T-helper 1 cell treated with Interleukin-12 subunit alpha and Interleukin-12 subunit beta and Interleukin-4 antibody, amounts not matched to agents 30 μg/mL and 1 μg/mL, for 36 hours (primary cell): ENCODE measurements at regions not wholly inside any gene's neighbourhood (a gene's known extent, or its start where the extent isn't known, plus 50 kb on each side); places are given as distances from the start of the nearest gene placed in this dataset.

Experiments
- H3K27ac Mint-ChIP-seq: one replicate; pipeline ENCODE4 v1.8.0; 2021; ENCODE audit warnings: mild to moderate bottlenecking, mixed read lengths
- H3K27me3 Mint-ChIP-seq: one replicate; pipeline ENCODE4 v1.8.0; 2021; ENCODE audit warnings: low read depth, mixed read lengths
- H3K36me3 Mint-ChIP-seq: one replicate; pipeline ENCODE4 v1.8.0; 2021; ENCODE audit warnings: low read depth, mixed read lengths
- H3K4me1 Mint-ChIP-seq: one replicate; pipeline ENCODE4 v1.8.0; 2021; ENCODE audit warnings: low read depth, mixed read lengths
- H3K4me3 Mint-ChIP-seq: one replicate; pipeline ENCODE4 v1.8.0; 2021; ENCODE audit warnings: mild to moderate bottlenecking, moderate library complexity, mixed read lengths
- H3K9me3 Mint-ChIP-seq: one replicate; pipeline ENCODE4 v1.8.0; 2021; ENCODE audit warnings: mixed read lengths

DNA sequence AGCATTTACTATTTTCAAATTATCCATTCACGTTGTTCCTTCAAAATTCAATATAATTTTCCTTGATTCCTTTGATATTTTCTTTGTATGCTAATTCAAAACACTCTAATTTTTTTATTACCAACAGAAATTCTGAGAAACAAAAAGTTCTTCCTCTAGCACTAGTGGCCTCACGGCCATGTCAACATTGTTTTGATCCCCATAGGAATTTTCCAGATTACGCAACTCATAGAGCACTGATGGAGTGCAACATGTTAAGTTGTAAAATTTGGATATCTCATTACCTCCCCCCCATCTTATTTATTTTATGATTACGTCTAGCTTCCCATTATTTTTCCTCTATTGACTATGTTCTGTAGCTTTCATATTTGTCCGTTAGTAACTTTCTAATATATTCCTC, 745.3 kb downstream of the TUSC7 start:
- Mint-ChIP-seq H3K27ac (no peak overlapping the region), H3K27me3 (no peaks in the 10 kb centered on the region), H3K4me3 (no peak overlapping the region), H3K36me3 (no peaks in the 10 kb centered on the region), H3K9me3 (no peaks in the 10 kb centered on the region), H3K4me1 (no peaks in the 10 kb centered on the region)

DNA sequence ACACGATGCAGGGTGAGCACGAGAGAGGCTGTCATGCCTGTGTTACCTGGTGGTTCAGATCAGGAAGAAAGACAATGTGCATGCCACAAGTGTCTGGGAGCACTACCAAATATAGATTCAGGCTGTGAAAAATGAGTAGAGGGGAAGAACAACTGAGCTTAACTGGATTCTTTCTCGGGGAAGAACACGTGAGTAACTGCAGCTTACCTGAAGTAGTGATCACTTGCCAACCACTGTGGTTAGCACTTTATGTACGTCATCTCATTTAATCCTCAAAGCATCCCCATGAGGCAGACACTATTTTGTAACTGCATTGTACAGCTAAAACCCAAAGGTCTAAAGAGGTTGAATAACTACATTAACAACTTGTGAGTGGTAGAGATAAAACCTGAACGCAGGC, 746.2 kb downstream of the TUSC7 start:
- H3K36me3 Mint-ChIP-seq: no peaks in the 10 kb centered on the region
- no peaks in the 10 kb centered on the region for H3K4me1 Mint-ChIP-seq
- H3K27me3 Mint-ChIP-seq: no peaks in the 10 kb centered on the region
- H3K4me3 Mint-ChIP-seq: no peak overlapping the region
- no peaks in the 10 kb centered on the region for H3K9me3 Mint-ChIP-seq
- no peak overlapping the region for H3K27ac Mint-ChIP-seq

- Mint-ChIP-seq H3K4me3 (no peak overlapping the region), H3K36me3 (no peaks in the 10 kb centered on the region), H3K4me1 (no peaks in the 10 kb centered on the region), H3K9me3 (no peaks in the 10 kb centered on the region), H3K27me3 (no peaks in the 10 kb centered on the region), H3K27ac (no peak overlapping the region)
Measured at GRCh38 chr3:117463276-117464115, 753.9 kb downstream of the TUSC7 start.

- no peaks in the 10 kb centered on the region for H3K36me3 Mint-ChIP-seq
- no peaks in the 10 kb centered on the region for H3K27me3 Mint-ChIP-seq
- H3K27ac Mint-ChIP-seq: no peak overlapping the region
- no peaks in the 10 kb centered on the region for H3K4me1 Mint-ChIP-seq
- no peak overlapping the region for H3K4me3 Mint-ChIP-seq
- H3K9me3 Mint-ChIP-seq: no peaks in the 10 kb centered on the region
Measured at GRCh38 chr3:117471831-117472230, 762.3 kb downstream of the TUSC7 start.

DNA sequence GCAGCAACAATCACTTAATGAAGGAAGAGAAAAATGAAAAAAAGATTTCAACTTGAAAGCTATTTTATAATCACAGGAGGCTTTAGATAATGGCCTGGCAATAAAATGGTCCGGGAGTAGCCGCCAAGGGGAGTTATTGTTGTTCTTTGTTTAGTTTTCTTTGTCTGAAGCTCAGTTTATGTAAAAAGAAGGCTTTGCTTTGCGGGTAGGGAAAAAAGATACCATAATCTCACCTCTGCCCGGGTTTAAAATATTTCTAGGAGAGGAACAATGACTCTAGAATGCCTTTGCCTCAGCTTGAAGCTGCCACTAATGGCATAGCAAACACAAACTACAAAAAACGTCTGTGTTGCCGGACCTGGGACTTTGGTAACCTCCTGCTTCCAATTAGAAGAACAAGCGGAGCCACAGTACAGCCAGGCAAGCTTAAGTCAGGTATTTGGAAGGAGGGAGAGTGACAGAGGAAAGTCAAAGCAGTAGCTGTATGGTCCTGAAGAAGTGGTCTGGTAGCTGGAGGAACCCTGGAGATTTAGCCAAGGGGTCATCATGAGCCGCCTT, 764.5 kb downstream of the TUSC7 start:
- Mint-ChIP-seq H3K36me3 (no peaks in the 10 kb centered on the region), H3K4me3 (no peak overlapping the region), H3K27ac (no peak overlapping the region), H3K4me1 (no peaks in the 10 kb centered on the region), H3K9me3 (no peaks in the 10 kb centered on the region), H3K27me3 (no peaks in the 10 kb centered on the region)

GRCh38 chr3:117476572-117476971, 767.0 kb downstream of the TUSC7 start:
- Mint-ChIP-seq H3K4me3 (no peak overlapping the region), H3K4me1 (no peaks in the 10 kb centered on the region), H3K27me3 (no peaks in the 10 kb centered on the region), H3K9me3 (no peaks in the 10 kb centered on the region), H3K36me3 (no peaks in the 10 kb centered on the region), H3K27ac (no peak overlapping the region)

DNA sequence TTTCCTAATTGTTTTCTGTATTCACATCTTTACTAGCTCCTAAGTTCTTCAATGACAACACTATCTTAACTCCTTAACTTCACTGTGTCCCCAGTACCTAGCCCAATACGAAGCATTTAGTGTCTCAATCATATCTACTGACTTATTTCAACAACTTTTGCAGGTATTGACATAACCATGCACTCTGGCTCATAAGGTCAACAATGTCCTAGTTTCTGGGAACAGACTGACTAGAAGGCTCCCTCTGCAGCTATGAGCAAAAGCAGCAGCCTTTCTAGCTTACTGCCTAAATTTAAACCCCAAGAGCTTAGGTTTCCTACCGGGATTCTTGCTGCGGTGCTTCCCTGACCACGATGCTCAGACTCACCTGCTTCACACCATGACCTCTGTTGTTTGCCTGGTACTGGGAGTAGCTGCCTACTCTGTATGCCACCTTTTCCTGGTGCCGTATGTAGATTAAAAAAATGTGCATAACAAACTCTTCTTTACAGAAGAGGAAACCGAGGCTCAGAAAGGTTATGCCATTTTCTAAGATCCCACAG, 767.7 kb downstream of the TUSC7 start:
- Mint-ChIP-seq H3K36me3 (no peaks in the 10 kb centered on the region), H3K9me3 (no peaks in the 10 kb centered on the region), H3K27ac (no peak overlapping the region), H3K4me3 (no peak overlapping the region), H3K4me1 (no peaks in the 10 kb centered on the region), H3K27me3 (no peaks in the 10 kb centered on the region)

DNA sequence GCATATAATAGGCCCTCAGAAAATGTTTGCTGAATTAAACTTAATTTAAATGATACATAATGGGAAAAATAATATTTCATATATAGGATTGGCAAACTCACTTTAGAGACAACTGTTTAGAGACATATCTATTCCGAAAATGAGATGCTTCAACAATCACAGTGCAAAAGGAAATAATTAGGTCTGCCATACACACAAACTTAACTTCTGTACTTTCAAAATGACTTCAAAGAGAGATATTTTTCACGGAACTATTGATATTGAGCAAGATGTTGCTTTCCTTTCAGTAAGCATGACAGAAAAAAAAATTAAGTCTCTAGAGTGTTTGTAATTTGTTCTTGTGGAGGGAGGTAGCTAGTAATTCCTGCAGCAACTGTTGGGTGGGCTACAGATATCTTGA, 769.5 kb downstream of the TUSC7 start:
- H3K27me3 Mint-ChIP-seq: no peaks in the 10 kb centered on the region
- no peaks in the 10 kb centered on the region for H3K36me3 Mint-ChIP-seq
- no peaks in the 10 kb centered on the region for H3K4me1 Mint-ChIP-seq
- H3K4me3 Mint-ChIP-seq: no peak overlapping the region
- no peak overlapping the region for H3K27ac Mint-ChIP-seq
- H3K9me3 Mint-ChIP-seq: no peaks in the 10 kb centered on the region

GRCh38 chr3:117480525-117480924, 770.9 kb downstream of the TUSC7 start:
- Mint-ChIP-seq H3K9me3 (no peaks in the 10 kb centered on the region), H3K27ac (no peak overlapping the region), H3K4me1 (no peaks in the 10 kb centered on the region), H3K27me3 (no peaks in the 10 kb centered on the region), H3K36me3 (no peaks in the 10 kb centered on the region), H3K4me3 (no peak overlapping the region)

DNA sequence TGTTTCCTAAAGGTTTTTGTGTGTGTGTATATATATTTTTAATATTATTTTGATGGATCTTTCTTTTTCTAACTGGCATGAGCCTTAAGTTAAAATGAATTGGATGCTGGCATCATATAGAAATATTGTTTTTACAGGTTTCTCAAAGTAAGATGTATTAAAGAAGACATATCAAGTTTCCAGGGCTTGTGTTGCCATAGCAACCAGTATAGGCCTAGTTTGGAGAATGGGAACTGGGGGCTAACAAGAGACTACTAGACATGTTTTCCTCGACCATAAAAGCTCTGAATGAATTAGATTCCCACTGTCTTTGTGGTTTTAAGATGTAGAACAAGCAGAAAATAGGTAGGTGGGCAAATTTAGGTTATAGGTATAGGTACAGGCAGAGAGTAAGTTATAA, 771.4 kb downstream of the TUSC7 start:
- no peak overlapping the region for H3K27ac Mint-ChIP-seq
- H3K9me3 Mint-ChIP-seq: no peaks in the 10 kb centered on the region
- H3K4me3 Mint-ChIP-seq: no peak overlapping the region
- H3K36me3 Mint-ChIP-seq: no peaks in the 10 kb centered on the region
- no peaks in the 10 kb centered on the region for H3K4me1 Mint-ChIP-seq
- H3K27me3 Mint-ChIP-seq: no peaks in the 10 kb centered on the region

GRCh38 chr3:117483839-117484238, 774.3 kb downstream of the TUSC7 start:
- no peaks in the 10 kb centered on the region for H3K9me3 Mint-ChIP-seq
- H3K36me3 Mint-ChIP-seq: no peaks in the 10 kb centered on the region
- H3K27me3 Mint-ChIP-seq: no peaks in the 10 kb centered on the region
- H3K4me3 Mint-ChIP-seq: no peak overlapping the region
- H3K4me1 Mint-ChIP-seq: no peaks in the 10 kb centered on the region
- no peak overlapping the region for H3K27ac Mint-ChIP-seq

GRCh38 chr3:117485841-117486240, 776.3 kb downstream of the TUSC7 start:
- H3K27ac Mint-ChIP-seq: no peak overlapping the region
- no peaks in the 10 kb centered on the region for H3K27me3 Mint-ChIP-seq
- H3K4me3 Mint-ChIP-seq: no peak overlapping the region
- no peaks in the 10 kb centered on the region for H3K4me1 Mint-ChIP-seq
- H3K36me3 Mint-ChIP-seq: no peaks in the 10 kb centered on the region
- H3K9me3 Mint-ChIP-seq: no peaks in the 10 kb centered on the region

DNA sequence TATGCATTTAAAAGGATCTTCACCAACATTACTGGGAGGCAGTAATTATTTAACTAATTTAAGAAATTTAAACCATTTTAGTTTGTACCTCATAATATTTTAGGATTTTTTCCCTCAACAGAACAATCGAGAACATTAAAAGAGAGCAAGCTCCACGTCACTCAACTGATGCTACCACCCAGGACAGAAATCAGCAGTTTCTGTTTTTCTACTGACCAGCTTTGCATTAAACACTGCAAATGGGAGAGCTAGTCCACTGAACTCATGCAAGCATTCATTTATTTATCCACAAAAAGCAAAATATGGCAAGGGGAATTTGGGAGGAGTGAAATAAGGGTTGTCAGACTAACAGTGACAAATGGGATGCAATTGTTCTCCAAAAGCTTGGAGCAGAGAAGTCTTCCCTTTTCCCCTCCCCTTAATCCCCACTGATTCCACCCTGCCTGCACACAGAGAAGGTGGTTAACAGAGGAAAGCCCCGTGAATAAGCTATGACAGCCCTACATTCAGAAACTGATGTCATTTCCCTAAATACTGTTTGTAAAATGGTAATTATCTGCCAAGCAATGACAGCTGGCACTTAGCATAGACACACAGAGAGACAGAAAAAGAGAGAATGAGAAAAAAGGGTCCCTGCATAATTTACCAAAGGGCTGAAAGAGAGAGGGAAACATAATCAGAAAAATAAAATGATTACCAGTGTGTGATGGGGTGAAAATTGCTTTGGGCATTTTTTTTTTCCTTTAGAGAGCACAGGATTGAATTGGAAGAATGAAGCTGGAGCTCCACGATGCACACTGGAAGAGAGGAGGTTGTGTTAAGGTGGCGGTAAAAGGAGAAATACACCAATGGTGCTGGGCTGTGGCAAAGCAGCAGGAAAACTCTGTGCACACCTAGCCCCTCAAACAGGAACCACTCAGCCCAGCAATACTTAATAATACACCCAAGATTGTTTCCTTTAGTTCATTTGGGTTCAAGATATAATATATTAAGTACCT, 777.4 kb downstream of the TUSC7 start:
- no peaks in the 10 kb centered on the region for H3K27me3 Mint-ChIP-seq
- H3K4me3 Mint-ChIP-seq: no peak overlapping the region
- H3K4me1 Mint-ChIP-seq: no peaks in the 10 kb centered on the region
- H3K27ac Mint-ChIP-seq: no peak overlapping the region
- H3K36me3 Mint-ChIP-seq: no peaks in the 10 kb centered on the region
- H3K9me3 Mint-ChIP-seq: no peaks in the 10 kb centered on the region

GRCh38 chr3:117488983-117489382, 779.4 kb downstream of the TUSC7 start:
- no peaks in the 10 kb centered on the region for H3K36me3 Mint-ChIP-seq
- H3K27me3 Mint-ChIP-seq: no peaks in the 10 kb centered on the region
- no peaks in the 10 kb centered on the region for H3K9me3 Mint-ChIP-seq
- H3K4me3 Mint-ChIP-seq: no peak overlapping the region
- no peaks in the 10 kb centered on the region for H3K4me1 Mint-ChIP-seq
- H3K27ac Mint-ChIP-seq: no peak overlapping the region
